WTC11 (cell line): ENCODE measurements at regions not wholly inside any gene's neighbourhood (a gene's known extent, or its start where the extent isn't known, plus 50 kb on each side); places are given as distances from the start of the nearest gene placed in this dataset.

Experiments
- ATAC-seq: fragments of 200-7000 bp; cut with Tn5 transposase; 2 replicates; pipeline ENCODE4 v1.10.0; 2021; ENCODE audit warnings: mild to moderate bottlenecking, moderate library complexity
- CTCF ChIA-PET: fragments of 300-600 bp; sonication (Branson Sonifier 250); formaldehyde crosslinking; loops from one replicate; lab custom pipeline; 2021; ENCODE audit warnings: antibody characterized with exemption; lab: Charles Lee
- POLR2A ChIA-PET: fragments of 350-600 bp; sonication (Branson Sonifier 250); formaldehyde crosslinking; loops from one replicate; lab custom pipeline; 2021; ENCODE audit warnings: antibody characterized with exemption; lab: Charles Lee
- DNase-seq: peaks from one replicate; pipeline ENCODE4 v3.0.0; 2021; ENCODE audit warnings: low spot score
- H3K27ac Mint-ChIP-seq: 2 replicates; pipeline ENCODE4 v1.8.0; 2021; ENCODE audit warnings: mixed read lengths
- H3K27me3 Mint-ChIP-seq: 2 replicates; pipeline ENCODE4 v1.8.0; 2021; ENCODE audit warnings: low read depth, mild to moderate bottlenecking, moderate library complexity, mixed read lengths
- H3K36me3 Mint-ChIP-seq: 2 replicates; pipeline ENCODE4 v1.8.0; 2021; ENCODE audit warnings: mixed read lengths
- H3K4me1 Mint-ChIP-seq: 2 replicates; pipeline ENCODE4 v1.8.0; 2022; ENCODE audit warnings: mixed read lengths
- H3K4me3 Mint-ChIP-seq: 2 replicates; pipeline ENCODE4 v1.8.0; 2021; ENCODE audit warnings: mild to moderate bottlenecking, moderate library complexity, mixed read lengths
- H3K9me3 Mint-ChIP-seq: 2 replicates; pipeline ENCODE4 v1.8.0; 2021; ENCODE audit warnings: mixed read lengths
- ATF1 ChIP-seq: sonication (generic); formaldehyde crosslinking; IDR thresholded peaks from 2 replicates; pipeline ENCODE4 v1.8.1; 2023; ENCODE audit warnings: mild to moderate bottlenecking, moderate library complexity, missing genetic modification reagents
- ATF2 ChIP-seq: sonication (generic); formaldehyde crosslinking; IDR thresholded peaks from 2 replicates; pipeline ENCODE4 v1.8.1; 2022; ENCODE audit warnings: low read depth, missing genetic modification reagents, borderline replicate concordance
- CREM ChIP-seq: sonication (generic); formaldehyde crosslinking; IDR thresholded peaks from 2 replicates; pipeline ENCODE4 v1.8.1; 2022; ENCODE audit warnings: mild to moderate bottlenecking, missing genetic modification reagents, moderate library complexity
- FOXK1 ChIP-seq: sonication (generic); formaldehyde crosslinking; IDR thresholded peaks from 2 replicates; pipeline ENCODE4 v1.8.0; 2022; ENCODE audit warnings: mild to moderate bottlenecking, moderate library complexity, missing genetic modification reagents
- GABPB1 ChIP-seq: sonication (generic); formaldehyde crosslinking; IDR thresholded peaks from 2 replicates; pipeline ENCODE4 v1.8.1; 2023; ENCODE audit warnings: mild to moderate bottlenecking, missing genetic modification reagents
- IRF1 ChIP-seq: sonication (generic); formaldehyde crosslinking; IDR thresholded peaks from 2 replicates; pipeline ENCODE4 v1.8.0; 2023; ENCODE audit warnings: missing genetic modification reagents
- JUN ChIP-seq: sonication (generic); formaldehyde crosslinking; IDR thresholded peaks from 2 replicates; pipeline ENCODE4 v1.8.0; 2023; ENCODE audit warnings: mild to moderate bottlenecking, missing genetic modification reagents
- MAX ChIP-seq: sonication (generic); formaldehyde crosslinking; IDR thresholded peaks from 2 replicates; pipeline ENCODE4 v1.8.0; 2022; ENCODE audit warnings: mild to moderate bottlenecking, missing genetic modification reagents
- MXD4 ChIP-seq: fragments of 250-450 bp; sonication (Bioruptor Pico); IDR thresholded peaks from 2 replicates; pipeline ENCODE4 v1.8.0; 2021; ENCODE audit warnings: mild to moderate bottlenecking, moderate library complexity, borderline replicate concordance
- OVOL2 ChIP-seq: fragments of 250-450 bp; sonication (Bioruptor Pico); IDR thresholded peaks from 2 replicates; pipeline ENCODE4 v1.9.0; 2021; ENCODE audit warnings: mild to moderate bottlenecking, borderline replicate concordance
- ZNF232 ChIP-seq: sonication (generic); formaldehyde crosslinking; IDR thresholded peaks from 2 replicates; pipeline ENCODE4 v1.8.0; 2022; ENCODE audit warnings: mild to moderate bottlenecking, missing genetic modification reagents
- ZNF317 ChIP-seq: sonication (generic); formaldehyde crosslinking; IDR thresholded peaks from 2 replicates; pipeline ENCODE4 v1.8.1; 2023; ENCODE audit warnings: low read depth, mild to moderate bottlenecking, moderate library complexity, missing genetic modification reagents, borderline replicate concordance
- ZNF423 ChIP-seq: fragments of 250-450 bp; sonication (Bioruptor Pico); IDR thresholded peaks from 2 replicates; pipeline ENCODE4 v2.1.2; 2022; ENCODE audit warnings: mild to moderate bottlenecking, moderate library complexity
- ZNF532 ChIP-seq: fragments of 250-450 bp; sonication (Bioruptor Pico); IDR thresholded peaks from 2 replicates; pipeline ENCODE4 v1.9.0; 2021; ENCODE audit warnings: mild to moderate bottlenecking, borderline replicate concordance
- ZSCAN18 ChIP-seq: fragments of 250-450 bp; sonication (Bioruptor Pico); IDR thresholded peaks from 2 replicates; pipeline ENCODE4 v2.1.2; 2022; ENCODE audit warnings: mild to moderate bottlenecking, moderate library complexity
- TF ChIP-seq, protein P1 (sequence below): sonication (generic); formaldehyde crosslinking; IDR thresholded peaks from 2 replicates; pipeline ENCODE4 v1.8.1; 2022; ENCODE audit warnings: mild to moderate bottlenecking, moderate library complexity, missing genetic modification reagents

GRCh38 chr13:111877906-111878305 is 189.0 kb upstream of the SOX1 start (continued):
- TF ChIP-seq ATF2 (CRISPR knock-in tag) (no peak), MAX (no peak), MXD4 (CRISPR knock-in tag) (no peak), ATF1 (CRISPR knock-in tag) (no peak), ZSCAN18 (CRISPR knock-in tag) (no peak), ZNF423 (no peak), ZNF232 (CRISPR knock-in tag) (no peak)
- TF ChIP-seq, protein P1, sequence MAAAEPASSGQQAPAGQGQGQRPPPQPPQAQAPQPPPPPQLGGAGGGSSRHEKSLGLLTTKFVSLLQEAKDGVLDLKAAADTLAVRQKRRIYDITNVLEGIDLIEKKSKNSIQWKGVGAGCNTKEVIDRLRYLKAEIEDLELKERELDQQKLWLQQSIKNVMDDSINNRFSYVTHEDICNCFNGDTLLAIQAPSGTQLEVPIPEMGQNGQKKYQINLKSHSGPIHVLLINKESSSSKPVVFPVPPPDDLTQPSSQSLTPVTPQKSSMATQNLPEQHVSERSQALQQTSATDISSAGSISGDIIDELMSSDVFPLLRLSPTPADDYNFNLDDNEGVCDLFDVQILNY (CRISPR knock-in tag) = no peak

GRCh38 chr13:111879719-111880118 is 187.2 kb upstream of the SOX1 start:
- Mint-ChIP-seq H3K27me3 (no peaks in the 10 kb centered on the region; the same call in 1 of the 2 replicates), H3K9me3 (peaks cover under 1% of the 10 kb centered on the region; the same call in 1 of the 2 replicates), H3K36me3 (no peaks in the 10 kb centered on the region), H3K4me3 (no peak overlapping the region), H3K27ac (no peak overlapping the region)
- ChIA-PET POLR2A (no interaction called here), CTCF (interaction anchor here (0.9 kb wide), 1 partner anchor 406 kb away, joined by 3 read pairs; no protein-coding TSS in a partner anchor)
- ATAC-seq (peak; percentile 24; the same call in 1 of the 2 replicates), DNase-seq (no peak)
- TF ChIP-seq OVOL2 (CRISPR knock-in tag) (no peak), ZNF317 (CRISPR knock-in tag) (no peak), FOXK1 (CRISPR knock-in tag) (no peak), ZNF532 (CRISPR knock-in tag) (no peak), CREM (no peak), JUN (CRISPR knock-in tag) (no peak), IRF1 (CRISPR knock-in tag) (no peak), GABPB1 (no peak)
- TF ChIP-seq, all 79 proteins: peak for 0
- peaks cover 10% of the 10 kb centered on the region for H3K4me1 Mint-ChIP-seq
